HCT116 (cell line): ENCODE measurements at regions not wholly inside any gene's neighbourhood (a gene's known extent, or its start where the extent isn't known, plus 50 kb on each side); places are given as distances from the start of the nearest gene placed in this dataset.

ENCODE experiments used
- ATAC-seq: fragments of 200-7000 bp; cut with Tn5 transposase; 2 replicates; pipeline ENCODE4 v1.9.1; 2020; ENCODE audit warnings: mild to moderate bottlenecking, moderate library complexity
- BruUV-seq: library from RNA; stranded (reverse); fragments of 400-500 nt; replicated peaks from 2 replicates; lab custom pipeline; 2021; lab: Mats Ljungman, UMichigan
- CTCF ChIA-PET: fragments of 300-600 bp; sonication (Branson Sonifier 250); formaldehyde crosslinking; loops from one replicate; lab custom pipeline; 2021; ENCODE audit warnings: antibody characterized with exemption; lab: Charles Lee
- POLR2A ChIA-PET: fragments of 300-600, 350-600 bp; sonication (Branson Sonifier 250); formaldehyde crosslinking; loops from one replicate; lab custom pipeline; 2021; ENCODE audit warnings: antibody characterized with exemption; lab: Charles Lee
- RAD21 ChIA-PET, 2 experiments: fragments of 300-600 bp; sonication (Branson Sonifier 250); formaldehyde crosslinking; loops; one replicate each; lab custom pipeline; 2023; ENCODE audit warnings: low total read pairs in 2 of 2; ENCODE audit not compliant: uncharacterized antibody in 2 of 2, unreplicated experiment in 2 of 2, low non-redundant PET in 1 of 2; lab: Charles Lee
- DNase-seq: peaks from one replicate; pipeline ENCODE4 v3.0.0-alpha.2; 2010; ENCODE audit warnings: low read depth, low spot score
- H2AFZ ChIP-seq: fragments of 200-600 bp; shearing (Covaris generic), sonication (generic); 2 replicates; pipeline ENCODE4 v1.6.1; 2017; ENCODE audit warnings: low read depth, mixed run types, mixed read lengths, antibody characterized with exemption, low read length; ENCODE audit not compliant: poor library complexity, severe bottlenecking
- H3K27ac ChIP-seq: 2 replicates; pipeline ENCODE4 v1.5.1; 2012; ENCODE audit warnings: low read depth, low read length
- H3K27me3 ChIP-seq: fragments of 200-600 bp; sonication (generic); 2 replicates; pipeline ENCODE4 v1.6.1; 2016; ENCODE audit warnings: mixed run types, low read length, mixed read lengths; ENCODE audit not compliant: insufficient read depth
- H3K36me3 ChIP-seq, 2 experiments: fragments of 200-500 bp in 1 of 2; fragments of 200-600 bp in 1 of 2; sonication (Bioruptor generic) in 1 of 2; sonication (generic) in 1 of 2; 2 replicates each; pipeline versions ENCODE4 v1.5.1 to v1.6.1; 2014 to 2016; ENCODE audit warnings: low read length in 2 of 2, inconsistent platforms in 1 of 2, mixed read lengths in 1 of 2, mixed run types in 1 of 2; ENCODE audit not compliant: insufficient read depth in 2 of 2, control insufficient read depth in 1 of 2
- H3K4me1 ChIP-seq, 2 experiments: fragments of 200-600 bp in 1 of 2; sonication (generic) in 1 of 2; 2 replicates each; pipeline versions ENCODE4 v1.5.1 to v1.6.1; 2012 to 2017; ENCODE audit warnings: low read length in 2 of 2, inconsistent platforms in 1 of 2, mild to moderate bottlenecking in 1 of 2, mixed read lengths in 1 of 2, mixed run types in 1 of 2, moderate library complexity in 1 of 2; ENCODE audit not compliant: insufficient read depth in 2 of 2, control insufficient read depth in 1 of 2
- H3K4me2 ChIP-seq: fragments of 200-600 bp; sonication (generic); 2 replicates; pipeline ENCODE4 v1.6.1; 2017; ENCODE audit warnings: mixed run types, low read length, mixed read lengths
- H3K4me3 ChIP-seq, 2 experiments: fragments of 200-600 bp in 1 of 2; sonication (generic) in 1 of 2; replicated peaks in 1 of 2; 2 replicates each; pipeline ENCODE4 v1.5.1; 2011 to 2016; ENCODE audit warnings: low read length in 2 of 2, control low read depth in 1 of 2, low read depth in 1 of 2, mild to moderate bottlenecking in 1 of 2, mixed read lengths in 1 of 2, mixed run types in 1 of 2
- H3K79me2 ChIP-seq: fragments of 200-600 bp; sonication (generic); 2 replicates; pipeline ENCODE4 v1.6.1; 2017; ENCODE audit warnings: mild to moderate bottlenecking, mixed run types, low read length, moderate library complexity, mixed read lengths; ENCODE audit not compliant: insufficient read depth
- H3K9ac ChIP-seq: fragments of 200-600 bp; sonication (generic); 2 replicates; pipeline ENCODE4 v1.6.1; 2016; ENCODE audit warnings: low read length, mixed read lengths
- H3K9me2 ChIP-seq: fragments of 200-600 bp; sonication (generic), shearing (Covaris generic); 2 replicates; pipeline ENCODE4 v1.6.1; 2017; ENCODE audit warnings: mixed run types, mild to moderate bottlenecking, moderate library complexity; ENCODE audit not compliant: insufficient read depth
- H3K9me3 ChIP-seq, 2 experiments: fragments of 200-500 bp in 1 of 2; fragments of 200-600 bp in 1 of 2; sonication (Bioruptor generic) in 1 of 2; sonication (generic) in 1 of 2; 2 replicates each; pipeline ENCODE4 v1.6.1; 2014 to 2017; ENCODE audit warnings: low read length in 2 of 2, mixed read lengths in 2 of 2, inconsistent platforms in 1 of 2, low read depth in 1 of 2, mild to moderate bottlenecking in 1 of 2, mixed run types in 1 of 2, moderate library complexity in 1 of 2; ENCODE audit not compliant: control insufficient read depth in 1 of 2, insufficient read depth in 1 of 2
- H4K20me1 ChIP-seq: fragments of 200-600 bp; sonication (generic), shearing (Covaris generic); 2 replicates; pipeline ENCODE4 v1.6.1; 2017; ENCODE audit warnings: mixed run types, mild to moderate bottlenecking, moderate library complexity; ENCODE audit not compliant: insufficient read depth
- ELF1 ChIP-seq: IDR thresholded peaks from 2 replicates; pipeline ENCODE4 v1.6.1; 2012; ENCODE audit warnings: low read depth, borderline replicate concordance
- JUND ChIP-seq: IDR thresholded peaks from 2 replicates; pipeline ENCODE4 v1.6.1; 2012
- POLR2A ChIP-seq: IDR thresholded peaks from 2 replicates; pipeline ENCODE4 v1.7.0; 2011; ENCODE audit warnings: borderline replicate concordance; ENCODE audit not compliant: insufficient read depth, insufficient read length; ENCODE audit errors: extremely low read depth
- POLR2AphosphoS5 ChIP-seq: IDR thresholded peaks from 2 replicates; pipeline ENCODE4 v1.6.1; 2011; ENCODE audit warnings: mild to moderate bottlenecking, low read depth, low read length, moderate library complexity
- RAD21 ChIP-seq: IDR thresholded peaks from 2 replicates; pipeline ENCODE4 v1.6.1; 2012; ENCODE audit warnings: low read depth, mild to moderate bottlenecking
- SIN3A ChIP-seq: IDR thresholded peaks from 2 replicates; pipeline ENCODE4 v1.6.1; 2012; ENCODE audit warnings: low read depth
- SRF ChIP-seq: IDR thresholded peaks from 2 replicates; pipeline ENCODE4 v1.6.1; 2012; ENCODE audit warnings: low read depth
- ZFX ChIP-seq: fragments of 450-650 bp; IDR thresholded peaks from 2 replicates; pipeline ENCODE4 v1.6.1; 2017
- intact Hi-C: fragments of 100-400 bp; cut with micrococcal nuclease; formaldehyde crosslinking; loops from 2 replicates; pipeline ENCODE4 v1.10.0; 2022
- TF ChIP-seq, protein P1 (sequence below): IDR thresholded peaks from 2 replicates; pipeline ENCODE4 v1.6.1; 2012
- TF ChIP-seq, protein P2 (sequence below), 3 experiments: fragments of 200-600 bp in 1 of 3; sonication (generic) in 1 of 3; IDR thresholded peaks in 2 of 3; conservative IDR thresholded peaks in 1 of 3; 2 replicates each; pipeline ENCODE4 v1.5.1; 2012 to 2017; ENCODE audit warnings: low read depth in 2 of 3, low read length in 2 of 3, antibody characterized with exemption in 1 of 3, borderline replicate concordance in 1 of 3, control low read depth in 1 of 3, mild to moderate bottlenecking in 1 of 3, mixed read lengths in 1 of 3, mixed run types in 1 of 3, moderate library complexity in 1 of 3; ENCODE audit not compliant: insufficient read depth in 1 of 3
- TF ChIP-seq, protein P3 (sequence below): IDR thresholded peaks from 2 replicates; pipeline ENCODE4 v1.6.1; 2012

DNA sequence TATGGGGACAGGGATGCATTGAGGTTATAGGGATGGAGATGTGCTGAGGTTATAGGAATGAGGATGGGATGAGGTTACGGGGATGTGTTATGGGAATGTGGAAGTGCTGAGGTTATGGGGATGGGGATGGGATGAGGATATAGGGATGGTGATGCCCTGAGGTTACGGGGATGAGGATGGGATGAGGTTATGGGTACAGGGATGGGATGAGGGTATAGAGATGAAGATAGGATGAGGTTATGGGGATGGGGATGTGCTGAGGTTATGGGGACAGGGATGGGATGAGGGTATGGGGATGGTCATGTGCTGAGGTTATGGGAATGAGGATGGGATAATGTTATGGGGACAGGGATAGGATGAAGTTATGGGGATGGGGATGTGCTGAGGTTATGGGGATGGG, 542.8 kb downstream of the CDH26 start:
- no peaks in the 10 kb centered on the region for H3K79me2 ChIP-seq
- ChIA-PET CTCF (no interaction called here), RAD21 (no interaction called here), POLR2A (no interaction called here)
- no peak overlapping the region for H3K4me2 ChIP-seq
- H3K36me3 ChIP-seq = no peaks in the 10 kb centered on the region
- TF ChIP-seq, protein P1, sequence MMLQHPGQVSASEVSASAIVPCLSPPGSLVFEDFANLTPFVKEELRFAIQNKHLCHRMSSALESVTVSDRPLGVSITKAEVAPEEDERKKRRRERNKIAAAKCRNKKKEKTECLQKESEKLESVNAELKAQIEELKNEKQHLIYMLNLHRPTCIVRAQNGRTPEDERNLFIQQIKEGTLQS = no peak
- no peak for TF ChIP-seq POLR2AphosphoS5
- TF ChIP-seq RAD21 = no peak
- no peak for TF ChIP-seq JUND
- TF ChIP-seq SRF = no peak
- TF ChIP-seq, protein P2, sequence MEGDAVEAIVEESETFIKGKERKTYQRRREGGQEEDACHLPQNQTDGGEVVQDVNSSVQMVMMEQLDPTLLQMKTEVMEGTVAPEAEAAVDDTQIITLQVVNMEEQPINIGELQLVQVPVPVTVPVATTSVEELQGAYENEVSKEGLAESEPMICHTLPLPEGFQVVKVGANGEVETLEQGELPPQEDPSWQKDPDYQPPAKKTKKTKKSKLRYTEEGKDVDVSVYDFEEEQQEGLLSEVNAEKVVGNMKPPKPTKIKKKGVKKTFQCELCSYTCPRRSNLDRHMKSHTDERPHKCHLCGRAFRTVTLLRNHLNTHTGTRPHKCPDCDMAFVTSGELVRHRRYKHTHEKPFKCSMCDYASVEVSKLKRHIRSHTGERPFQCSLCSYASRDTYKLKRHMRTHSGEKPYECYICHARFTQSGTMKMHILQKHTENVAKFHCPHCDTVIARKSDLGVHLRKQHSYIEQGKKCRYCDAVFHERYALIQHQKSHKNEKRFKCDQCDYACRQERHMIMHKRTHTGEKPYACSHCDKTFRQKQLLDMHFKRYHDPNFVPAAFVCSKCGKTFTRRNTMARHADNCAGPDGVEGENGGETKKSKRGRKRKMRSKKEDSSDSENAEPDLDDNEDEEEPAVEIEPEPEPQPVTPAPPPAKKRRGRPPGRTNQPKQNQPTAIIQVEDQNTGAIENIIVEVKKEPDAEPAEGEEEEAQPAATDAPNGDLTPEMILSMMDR (IDR thresholded peaks at IDR 0.05 in 2 of 3, conservative IDR thresholded peaks at IDR 0.05 in 1 of 3; ENCODE audit: borderline replicate concordance in 1 of 3, insufficient read depth in 1 of 3, low read depth in 2 of 3, low read length in 2 of 3) = no peak
- no peak for TF ChIP-seq ELF1
- no peak for TF ChIP-seq ZFX
- TF ChIP-seq SIN3A = no peak
- TF ChIP-seq POLR2A = no peak
- TF ChIP-seq, protein P3, sequence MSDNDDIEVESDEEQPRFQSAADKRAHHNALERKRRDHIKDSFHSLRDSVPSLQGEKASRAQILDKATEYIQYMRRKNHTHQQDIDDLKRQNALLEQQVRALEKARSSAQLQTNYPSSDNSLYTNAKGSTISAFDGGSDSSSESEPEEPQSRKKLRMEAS = no peak
- H3K9me3 ChIP-seq = peaks cover 3 to 42% of the 10 kb centered on the region in 2 experiments; a peak in 2 of 4 replicates
- H2AFZ ChIP-seq = no peak overlapping the region
- BruUV-seq = no TSS peak
- no peak overlapping the region for H3K9ac ChIP-seq
- intact Hi-C loops = no loop called here
- no peaks in the 10 kb centered on the region for H3K4me1 ChIP-seq
- no peaks in the 10 kb centered on the region for H3K27me3 ChIP-seq
- H3K27ac ChIP-seq = no peak overlapping the region
- H4K20me1 ChIP-seq = no peaks in the 10 kb centered on the region
- no peaks in the 10 kb centered on the region for H3K9me2 ChIP-seq
- no peak for DNase-seq
- no peak overlapping the region for H3K4me3 ChIP-seq
- ATAC-seq = no peak
